Aorta (tissue), 5 donors: ENCODE measurements at regions not wholly inside any gene's neighbourhood (a gene's known extent, or its start where the extent isn't known, plus 50 kb on each side); places are given as distances from the start of the nearest gene placed in this dataset.

Experiments
- ATAC-seq: fragments of 200-7000 bp; cut with Tn5 transposase; one replicate; pipeline ENCODE4 v1.9.1; 2022; ENCODE audit warnings: moderate library complexity; ENCODE audit not compliant: low FRiP score
- DNase-seq, 2 donors: peaks; one replicate each; pipeline ENCODE4 v3.0.0-alpha.2; 2020
- H3K27ac ChIP-seq, 2 donors: one replicate each; pipeline ENCODE4 v1.5.1; 2013; ENCODE audit warnings: low read length in 2 of 2, mild to moderate bottlenecking in 2 of 2, moderate library complexity in 2 of 2, control low read depth in 1 of 2, inconsistent platforms in 1 of 2, low read depth in 1 of 2
- H3K27me3 ChIP-seq, 2 donors: one replicate each; pipeline ENCODE4 v1.6.1; 2013; ENCODE audit warnings: control low read depth in 1 of 2, low read length in 1 of 2, mild to moderate bottlenecking in 1 of 2, moderate library complexity in 1 of 2; ENCODE audit not compliant: insufficient read depth in 2 of 2, control insufficient read depth in 1 of 2
- H3K36me3 ChIP-seq, 2 donors: one replicate each; pipeline ENCODE4 v1.6.1; 2013; ENCODE audit warnings: control low read depth in 1 of 2, low read length in 1 of 2, mild to moderate bottlenecking in 1 of 2; ENCODE audit not compliant: insufficient read depth in 2 of 2, control insufficient read depth in 1 of 2
- H3K4me1 ChIP-seq, 2 donors: one replicate each; pipeline ENCODE4 v1.6.1; 2013; ENCODE audit warnings: low read length in 2 of 2, control low read depth in 1 of 2, mild to moderate bottlenecking in 1 of 2, moderate library complexity in 1 of 2; ENCODE audit not compliant: insufficient read depth in 2 of 2, control insufficient read depth in 1 of 2
- H3K4me3 ChIP-seq, 2 donors: one replicate each; pipeline ENCODE4 v1.5.1; 2013; ENCODE audit warnings: low read length in 2 of 2, control low read depth in 1 of 2, mild to moderate bottlenecking in 1 of 2
- H3K9me3 ChIP-seq: one replicate; pipeline ENCODE4 v1.6.1; 2013; ENCODE audit warnings: mild to moderate bottlenecking, low read length; ENCODE audit not compliant: control insufficient read depth
- WGBS, 2 donors: extraction: QIAGEN DNeasy Blood & Tissue Kit; methylation state at CpG; one replicate each; pipeline ENCODE4 v1.1.7; 2013; 5-methylcytosine and 5-hydroxymethylcytosine counted together
- intact Hi-C, 2 donors: fragments of 100-400 bp; cut with DNase I; formaldehyde crosslinking; loops; one replicate each; pipeline versions ENCODE4 v1.14.2 to v1.15.0; 2022
- donor health status: healthy with polysubstance abuse.
- donor health status: Bipolar disorder and iron deficiency.
- donor health status: DM: no; HTN: no; CAD: no.
- donor health status: DM: no; HTN: no; CAD: no.
- donor health status: DM: yes; HTN: yes; CAD: no.

- H3K9me3 ChIP-seq: peaks cover 2% of the 10 kb centered on the region
- intact Hi-C loops: no loop called here
- H3K36me3 ChIP-seq: no peaks in the 10 kb centered on the region
- H3K4me3 ChIP-seq: no peak overlapping the region
- DNase-seq (no peak), ATAC-seq (peak; percentile 22)
- H3K4me1 ChIP-seq: no peaks in the 10 kb centered on the region
- WGBS, 2 donors: 89 to 94% methylated on average over 1 of the region's 1 CpG
- no peaks in the 10 kb centered on the region for H3K27me3 ChIP-seq
- no peak overlapping the region for H3K27ac ChIP-seq
These were observed 93.8 kb upstream of the CD93 start for GRCh38 chr20:23179766-23180403.

GRCh38 chr20:23178806-23179205 is 92.7 kb upstream of the CD93 start:
- Histone ChIP-seq H3K27ac (no peak overlapping the region), H3K9me3 (peaks cover 2% of the 10 kb centered on the region), H3K27me3 (no peaks in the 10 kb centered on the region), H3K4me1 (no peaks in the 10 kb centered on the region), H3K4me3 (no peak overlapping the region), H3K36me3 (no peaks in the 10 kb centered on the region)
- 2 to 4% methylated on average over 3 of the region's 3 CpGs for WGBS, 2 donors
- peak; percentile 19 for ATAC-seq
- no peak for DNase-seq
- intact Hi-C loops: no loop called here

GRCh38 chr20:23174821-23175220 is 88.7 kb upstream of the CD93 start:
- ATAC-seq (no peak), DNase-seq (no peak)
- intact Hi-C loops: no loop called here
- H3K27me3 ChIP-seq: no peaks in the 10 kb centered on the region
- 96 to 98% methylated on average over 3 of the region's 3 CpGs for WGBS, 2 donors
- H3K4me1 ChIP-seq: no peaks in the 10 kb centered on the region
- no peaks in the 10 kb centered on the region for H3K36me3 ChIP-seq
- H3K4me3 ChIP-seq: no peak overlapping the region
- peaks cover 2% of the 10 kb centered on the region for H3K9me3 ChIP-seq
- no peak overlapping the region for H3K27ac ChIP-seq

GRCh38 chr20:23167431-23167830 is 81.3 kb upstream of the CD93 start:
- ATAC-seq: no peak
- intact Hi-C loops: no loop called here
- H3K27me3 ChIP-seq: no peaks in the 10 kb centered on the region
- 82 to 84% methylated on average over 4 of the region's 4 CpGs for WGBS, 2 donors
- no peak overlapping the region for H3K4me3 ChIP-seq
- H3K9me3 ChIP-seq: no peaks in the 10 kb centered on the region
- H3K4me1 ChIP-seq: no peaks in the 10 kb centered on the region
- no peak for DNase-seq
- H3K36me3 ChIP-seq: no peaks in the 10 kb centered on the region
- H3K27ac ChIP-seq: no peak overlapping the region

- Histone ChIP-seq H3K36me3 (no peaks in the 10 kb centered on the region), H3K4me3 (no peak overlapping the region), H3K4me1 (no peaks in the 10 kb centered on the region), H3K27ac (no peak overlapping the region), H3K27me3 (no peaks in the 10 kb centered on the region), H3K9me3 (no peaks in the 10 kb centered on the region)
- DNase-seq (no peak), ATAC-seq (no peak)
- 97 to 98% methylated on average over 7 of the region's 7 CpGs for WGBS, 2 donors
- intact Hi-C loops: no loop called here
These were observed 80.4 kb upstream of the CD93 start for GRCh38 chr20:23166563-23166962.

- Histone ChIP-seq H3K4me1 (no peaks in the 10 kb centered on the region), H3K4me3 (no peak overlapping the region), H3K9me3 (no peaks in the 10 kb centered on the region), H3K36me3 (no peaks in the 10 kb centered on the region), H3K27me3 (no peaks in the 10 kb centered on the region), H3K27ac (no peak overlapping the region)
- ATAC-seq (no peak), DNase-seq (no peak)
- WGBS, 2 donors: 98 to 99% methylated on average over 7 of the region's 7 CpGs
- intact Hi-C loops: no loop called here
These were observed 79.8 kb upstream of the CD93 start for GRCh38 chr20:23165964-23166363.

DNA sequence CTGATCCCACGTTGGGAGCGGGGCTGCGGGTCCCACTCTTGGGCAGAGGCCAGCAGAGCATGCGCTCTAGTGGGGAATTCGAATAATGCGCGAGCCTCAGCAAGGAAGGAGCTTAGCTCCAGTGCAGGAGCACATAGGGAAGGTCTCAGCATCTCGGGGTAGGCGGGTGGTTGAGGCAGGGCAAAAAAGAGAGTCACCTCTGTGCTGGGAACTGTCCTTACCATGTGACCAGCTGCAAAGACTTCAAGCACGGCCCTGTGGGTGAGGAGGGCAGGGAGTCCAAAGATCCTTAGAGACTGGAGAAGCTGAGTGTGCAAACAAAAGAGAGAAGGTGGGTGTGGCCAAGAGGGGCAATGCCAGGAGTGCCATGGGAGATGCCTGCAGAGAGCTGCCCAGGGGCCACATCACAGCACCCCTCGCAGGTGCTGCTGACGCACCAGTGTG is 79.2 kb upstream of the CD93 start:
- intact Hi-C loops: no loop called here
- no peak overlapping the region for H3K27ac ChIP-seq
- no peaks in the 10 kb centered on the region for H3K27me3 ChIP-seq
- no peak overlapping the region for H3K4me3 ChIP-seq
- ATAC-seq (no peak), DNase-seq (no peak)
- H3K4me1 ChIP-seq: no peaks in the 10 kb centered on the region
- WGBS, 2 donors: 71 to 78% methylated on average over 12 of the region's 12 CpGs
- no peaks in the 10 kb centered on the region for H3K9me3 ChIP-seq
- H3K36me3 ChIP-seq: no peaks in the 10 kb centered on the region

DNA sequence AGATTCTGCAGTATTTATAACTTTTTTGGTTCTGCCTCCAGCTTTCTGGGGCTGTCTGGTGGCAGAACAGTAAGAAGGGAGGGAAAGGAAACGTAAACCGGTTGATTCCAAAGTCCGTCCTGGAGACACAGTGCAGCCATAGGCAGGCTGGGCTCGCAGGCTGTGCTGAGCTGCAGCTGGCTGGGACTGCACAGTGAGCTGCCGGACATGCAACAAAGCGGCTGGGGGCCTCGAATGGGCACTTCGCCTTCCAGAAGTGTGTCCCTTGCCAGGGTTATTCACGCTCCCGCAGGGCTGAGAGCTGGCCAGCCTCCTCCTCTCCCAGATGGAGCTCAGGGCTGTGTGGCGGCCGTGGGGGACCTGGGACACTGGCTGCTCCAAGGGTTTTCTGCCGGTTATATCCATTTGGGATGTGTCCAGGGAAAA is 78.1 kb upstream of the CD93 start:
- Histone ChIP-seq H3K27me3 (no peaks in the 10 kb centered on the region), H3K4me1 (peaks cover 2 to 4% of the 10 kb centered on the region in 2 donors), H3K4me3 (no peak overlapping the region), H3K27ac (no peak overlapping the region), H3K9me3 (no peaks in the 10 kb centered on the region), H3K36me3 (no peaks in the 10 kb centered on the region)
- WGBS, 2 donors: 5 to 10% methylated on average over 12 to 13 of the region's 13 CpGs
- intact Hi-C loops: no loop called here
- ATAC-seq: peak; percentile 66
- DNase-seq: no peak

GRCh38 chr20:23163562-23163961 is 77.4 kb upstream of the CD93 start:
- H3K27ac ChIP-seq: no peak overlapping the region
- whole genome bisulfite sequencing, 2 donors: 90 to 93% methylated on average over 6 of the region's 6 CpGs
- H3K9me3 ChIP-seq: no peaks in the 10 kb centered on the region
- no peak overlapping the region for H3K4me3 ChIP-seq
- intact Hi-C loops: no loop called here
- no peaks in the 10 kb centered on the region for H3K27me3 ChIP-seq
- H3K4me1 ChIP-seq: peaks cover 2 to 5% of the 10 kb centered on the region in 2 donors
- DNase-seq: no peak
- no peaks in the 10 kb centered on the region for H3K36me3 ChIP-seq
- ATAC-seq: no peak
